KOPT-K1 (cell line): ENCODE measurements at regions not wholly inside any gene's neighbourhood (a gene's known extent, or its start where the extent isn't known, plus 50 kb on each side); places are given as distances from the start of the nearest gene placed in this dataset.
"Not testable (repeated sequence)": the region's sequence is repeated elsewhere in the genome, so short reads cannot be mapped to it uniquely, and the experiment has no call there.

Experiments used
- H3K27ac ChIP-seq: fragments of 200-600 bp; sonication (generic); 2 replicates; pipeline ENCODE4 v1.5.1; 2016; ENCODE audit warnings: antibody characterized with exemption, mild to moderate bottlenecking, low read depth, low read length; ENCODE audit not compliant: poor library complexity, severe bottlenecking
- H3K36me3 ChIP-seq: fragments of 200-600 bp; sonication (generic); 2 replicates; pipeline ENCODE4 v1.5.1; 2017; ENCODE audit warnings: antibody characterized with exemption, mild to moderate bottlenecking, low read length, moderate library complexity; ENCODE audit not compliant: insufficient read depth
- H3K9me3 ChIP-seq: fragments of 200-600 bp; sonication (generic); 2 replicates; pipeline ENCODE4 v1.5.1; 2017; ENCODE audit warnings: antibody characterized with exemption, low read length, mild to moderate bottlenecking; ENCODE audit not compliant: insufficient read depth, poor library complexity, severe bottlenecking

- H3K27ac ChIP-seq, H3K9me3 ChIP-seq, H3K36me3 ChIP-seq: not testable (repeated sequence)
Measured at GRCh38 chr11:50348018-50348417, 315.3 kb downstream of the OR4C45 start.

- Histone ChIP-seq H3K9me3 (peaks cover 43% of the 10 kb centered on the region), H3K27ac (no peak overlapping the region), H3K36me3 (no peaks in the 10 kb centered on the region)
Measured at GRCh38 chr11:50379484-50379883, 346.8 kb downstream of the OR4C45 start.

- Histone ChIP-seq H3K36me3 (no peaks in the 10 kb centered on the region), H3K9me3 (peaks cover 78% of the 10 kb centered on the region), H3K27ac (no peak overlapping the region)
Measured at GRCh38 chr11:50394017-50394416, 361.3 kb downstream of the OR4C45 start.

- Histone ChIP-seq H3K27ac (no peak overlapping the region), H3K36me3 (no peaks in the 10 kb centered on the region), H3K9me3 (peaks cover 18% of the 10 kb centered on the region)
Measured at GRCh38 chr11:50412832-50413231, 380.2 kb downstream of the OR4C45 start.

GRCh38 chr11:50423208-50423607 is 390.5 kb downstream of the OR4C45 start:
- Histone ChIP-seq H3K36me3 (no peaks in the 10 kb centered on the region), H3K27ac (no peak overlapping the region), H3K9me3 (no peaks in the 10 kb centered on the region)
